H1 (cell line): ENCODE measurements at regions not wholly inside any gene's neighbourhood (a gene's known extent, or its start where the extent isn't known, plus 50 kb on each side); places are given as distances from the start of the nearest gene placed in this dataset.

Experiments
- CTCF ChIA-PET: fragments of 300-600 bp; sonication (Branson Sonifier 250); formaldehyde crosslinking; loops from one replicate; lab custom pipeline; 2021; ENCODE audit not compliant: partially characterized antibody; lab: Charles Lee
- POLR2A ChIA-PET: fragments of 300-600 bp; sonication (Branson Sonifier 250); formaldehyde crosslinking; loops from one replicate; lab custom pipeline; 2021; ENCODE audit warnings: inconsistent platforms; ENCODE audit not compliant: partially characterized antibody; lab: Charles Lee
- DNase-seq, 2 experiments: peaks; one replicate each; pipeline versions ENCODE4 v3.0.0 to v3.0.0-alpha.2; 2010 to 2022; ENCODE audit warnings: low spot score in 2 of 2, low read depth in 1 of 2, mixed read lengths in 1 of 2
- FAIRE-seq: peaks from 2 replicates; lab custom pipeline; 2011; peaks lifted over from hg19 to GRCh38; lab: Jason Lieb, UNC
- H2AFZ ChIP-seq: 2 replicates; pipeline ENCODE4 v1.8.1; 2012; ENCODE audit warnings: low read length, inconsistent platforms
- H2AK5ac ChIP-seq: 2 replicates; pipeline ENCODE4 v1.6.1; 2013; ENCODE audit warnings: low read depth, low read length
- H2BK120ac ChIP-seq: replicated peaks from 2 replicates; pipeline ENCODE3; 2013; ENCODE audit warnings: low read depth, low read length, inconsistent platforms
- H2BK12ac ChIP-seq: 2 replicates; pipeline ENCODE4 v1.6.1; 2013; ENCODE audit warnings: low read depth, low read length
- H2BK15ac ChIP-seq: 2 replicates; pipeline ENCODE4 v1.6.1; 2013; ENCODE audit warnings: low read length
- H2BK20ac ChIP-seq: 2 replicates; pipeline ENCODE4 v1.6.1; 2013; ENCODE audit warnings: low read length
- H2BK5ac ChIP-seq: 2 replicates; pipeline ENCODE4 v1.6.1; 2013; ENCODE audit warnings: low read depth, low read length
- H3K14ac ChIP-seq: 2 replicates; pipeline ENCODE4 v1.6.1; 2013; ENCODE audit warnings: inconsistent platforms; ENCODE audit not compliant: insufficient read length
- H3K18ac ChIP-seq: 2 replicates; pipeline ENCODE4 v1.6.1; 2013; ENCODE audit warnings: low read length; ENCODE audit errors: extremely low read depth
- H3K23ac ChIP-seq: 2 replicates; pipeline ENCODE4 v1.6.1; 2013; ENCODE audit warnings: inconsistent platforms; ENCODE audit not compliant: insufficient read length
- H3K23me2 ChIP-seq: 2 replicates; pipeline ENCODE4 v1.6.1; 2013; ENCODE audit warnings: low read depth, low read length
- H3K27ac ChIP-seq: 2 replicates; pipeline ENCODE4 v1.6.1; 2011; ENCODE audit warnings: low read depth, low read length, inconsistent platforms
- H3K27me3 ChIP-seq, 4 experiments: replicated peaks in 1 of 4; 1 replicate in 1 of 4; 2 replicates in 3 of 4; pipeline versions ENCODE4 v1.6.1 to v1.8.1; 2011 to 2013; ENCODE audit warnings: low read length in 3 of 4, mild to moderate bottlenecking in 3 of 4, inconsistent platforms in 2 of 4, mixed read lengths in 2 of 4, moderate library complexity in 1 of 4; ENCODE audit not compliant: control insufficient read depth in 3 of 4, insufficient read depth in 3 of 4; ENCODE audit errors: extremely low read depth in 1 of 4
- H3K36me3 ChIP-seq, 4 experiments: 2 replicates each; pipeline versions ENCODE4 v1.6.1 to v1.8.1; 2011 to 2013; ENCODE audit warnings: mild to moderate bottlenecking in 4 of 4, low read length in 3 of 4, moderate library complexity in 2 of 4, control low read depth in 1 of 4, inconsistent platforms in 1 of 4; ENCODE audit not compliant: insufficient read depth in 4 of 4, control insufficient read depth in 2 of 4
- H3K4ac ChIP-seq: replicated peaks from 2 replicates; pipeline ENCODE3; 2013; ENCODE audit warnings: low read length, low read depth, mixed read lengths, inconsistent platforms; ENCODE audit not compliant: insufficient read length
- H3K4me1 ChIP-seq, 4 experiments: replicated peaks in 1 of 4; 1 replicate in 1 of 4; 2 replicates in 3 of 4; pipeline versions ENCODE4 v1.6.1 to v1.8.1; 2011 to 2013; ENCODE audit warnings: low read length in 3 of 4, inconsistent platforms in 2 of 4, mixed read lengths in 1 of 4; ENCODE audit not compliant: insufficient read depth in 4 of 4, control insufficient read depth in 3 of 4
- H3K4me2 ChIP-seq, 2 experiments: 2 replicates each; pipeline versions ENCODE4 v1.6.1 to v1.8.1; 2011 to 2013; ENCODE audit warnings: low read depth in 2 of 2, low read length in 2 of 2, control low read depth in 1 of 2, inconsistent platforms in 1 of 2, mild to moderate bottlenecking in 1 of 2; ENCODE audit not compliant: insufficient read depth in 1 of 2
- H3K4me3 ChIP-seq, 4 experiments: fragments of 200-600, 300-600 bp in 1 of 4; sonication (generic), shearing (Covaris generic), sonication (Bioruptor Twin) in 1 of 4; 2 replicates each; pipeline versions ENCODE4 v1.5.1 to v1.8.1; 2011 to 2016; ENCODE audit warnings: low read length in 4 of 4, low read depth in 3 of 4, control low read depth in 2 of 4, inconsistent platforms in 2 of 4, mild to moderate bottlenecking in 2 of 4, mixed read lengths in 1 of 4, moderate library complexity in 1 of 4; ENCODE audit not compliant: insufficient read depth in 2 of 4; ENCODE audit errors: extremely low read depth in 1 of 4
- H3K56ac ChIP-seq: replicated peaks from 2 replicates; pipeline ENCODE3; 2013; ENCODE audit warnings: low read depth, mild to moderate bottlenecking, mixed read lengths, low read length, inconsistent platforms; ENCODE audit not compliant: insufficient read length
- H3K79me1 ChIP-seq: 2 replicates; pipeline ENCODE4 v1.6.1; 2013; ENCODE audit warnings: low read depth, low read length, control low read depth
- H3K79me2 ChIP-seq, 2 experiments: 2 replicates each; pipeline versions ENCODE4 v1.6.1 to v1.8.1; 2012 to 2013; ENCODE audit warnings: low read length in 2 of 2, mild to moderate bottlenecking in 2 of 2, inconsistent platforms in 1 of 2; ENCODE audit not compliant: insufficient read depth in 2 of 2, control insufficient read depth in 1 of 2
- H3K9ac ChIP-seq, 4 experiments: replicated peaks in 1 of 4; 1 replicate in 1 of 4; 2 replicates in 3 of 4; pipeline versions ENCODE4 v1.6.1 to v1.8.1; 2011 to 2013; ENCODE audit warnings: low read depth in 3 of 4, low read length in 3 of 4, control low read depth in 2 of 4, mild to moderate bottlenecking in 2 of 4, moderate library complexity in 2 of 4, inconsistent platforms in 1 of 4; ENCODE audit errors: extremely low read depth in 1 of 4
- H3K9me3 ChIP-seq, 2 experiments: 2 replicates each; pipeline versions ENCODE4 v1.6.1 to v1.8.1; 2012 to 2013; ENCODE audit warnings: mild to moderate bottlenecking in 2 of 2, moderate library complexity in 2 of 2, control low read depth in 1 of 2, inconsistent platforms in 1 of 2, low read depth in 1 of 2, low read length in 1 of 2, mixed read lengths in 1 of 2; ENCODE audit not compliant: insufficient read depth in 2 of 2
- H4K20me1 ChIP-seq, 2 experiments: replicated peaks in 1 of 2; 2 replicates each; pipeline versions ENCODE3 to v1.8.1; 2011 to 2013; ENCODE audit warnings: inconsistent platforms in 2 of 2, low read length in 2 of 2, mild to moderate bottlenecking in 1 of 2; ENCODE audit not compliant: insufficient read depth in 2 of 2, control insufficient read depth in 1 of 2
- H4K5ac ChIP-seq: 2 replicates; pipeline ENCODE4 v1.6.1; 2013; ENCODE audit warnings: low read length, low read depth, mixed read lengths, inconsistent platforms; ENCODE audit not compliant: insufficient read length
- H4K8ac ChIP-seq: 2 replicates; pipeline ENCODE4 v1.8.0; 2013; ENCODE audit warnings: mild to moderate bottlenecking, moderate library complexity, low read length, inconsistent platforms; ENCODE audit not compliant: insufficient read depth; ENCODE audit errors: extremely low read depth
- H4K91ac ChIP-seq: replicated peaks from 2 replicates; pipeline ENCODE3; 2013; ENCODE audit warnings: low read length, mixed read lengths, inconsistent platforms; ENCODE audit not compliant: insufficient read length
- ATF2 ChIP-seq: IDR thresholded peaks from 2 replicates; pipeline ENCODE4 v1.6.1; 2012; ENCODE audit warnings: low read length, inconsistent platforms
- BCL11A ChIP-seq, 2 experiments: IDR thresholded peaks; one replicate each; pipeline ENCODE4 v1.6.1; 2011; ENCODE audit warnings: low read depth in 2 of 2, low read length in 2 of 2, mild to moderate bottlenecking in 2 of 2
- KDM4A ChIP-seq: IDR thresholded peaks from one replicate; pipeline ENCODE4 v1.7.1; 2012; ENCODE audit warnings: low read depth, mild to moderate bottlenecking, moderate library complexity, low read length, inconsistent platforms; ENCODE audit not compliant: severe bottlenecking
- WGBS, 2 experiments: shearing (Covaris generic) in 1 of 2; methylation state at CpG; one replicate each; pipeline versions ENCODE4 v1.1.6 to v1.1.7; 2013 to 2015; ENCODE audit warnings: low lambda C conversion rate in 2 of 2, mixed read lengths in 2 of 2, inconsistent platforms in 1 of 2, low coverage in 1 of 2, missing lambda C conversion rate in 1 of 2; ENCODE audit not compliant: insufficient replicate concordance in 2 of 2, insufficient coverage in 1 of 2, insufficient read length in 1 of 2; ENCODE audit errors: extremely low coverage in 1 of 2, missing lambda C conversion rate in 1 of 2; 5-methylcytosine and 5-hydroxymethylcytosine counted together

GRCh38 chr4:165635951-165636350 is 237.1 kb upstream of the TLL1 start:
- Histone ChIP-seq H3K18ac (no peak overlapping the region), H3K27me3 (no peaks in the 10 kb centered on the region), H3K23ac (no peak overlapping the region), H2BK12ac (no peak overlapping the region), H3K14ac (no peak overlapping the region), H3K56ac (no peak overlapping the region), H3K4me3 (no peak overlapping the region), H4K5ac (no peak overlapping the region), H2BK120ac (no peak overlapping the region)
- POLR2A ChIA-PET: no interaction called here
- no peak for DNase-seq
- TF ChIP-seq ATF2 (no peak), KDM4A (no peak), BCL11A (IDR thresholded peaks at IDR 0.05; ENCODE audit: low read depth in 2 of 2, low read length in 2 of 2) (no peak)
- TF ChIP-seq, all 59 proteins: peak for 0
- Histone ChIP-seq H2BK15ac (no peak overlapping the region), H3K4ac (no peak overlapping the region), H2AK5ac (no peak overlapping the region), H3K23me2 (no peaks in the 10 kb centered on the region), H3K9ac (no peak overlapping the region), H3K9me3 (no peaks in the 10 kb centered on the region), H3K27ac (no peak overlapping the region), H4K91ac (no peak overlapping the region), H3K36me3 (no peaks in the 10 kb centered on the region), H4K20me1 (no peaks in the 10 kb centered on the region), H2AFZ (no peak overlapping the region), H3K79me2 (no peaks in the 10 kb centered on the region), H2BK20ac (no peak overlapping the region), H3K79me1 (no peaks in the 10 kb centered on the region), H3K4me2 (no peak overlapping the region), H4K8ac (no peak overlapping the region), H3K4me1 (no peaks in the 10 kb centered on the region), H2BK5ac (no peak overlapping the region)
- WGBS, 2 experiments: 92% methylated on average over 2 of the region's 2 CpGs; no CpG with 5 or more reads in 1 of the 2 experiments
- FAIRE-seq: no peak
- CTCF ChIA-PET: interaction anchor here (1.1 to 1.2 kb wide), 2 partner anchors 10 to 280 kb away, joined by 3 to 4 read pairs; no protein-coding TSS in a partner anchor
